ENCODE measurements at regions not wholly inside any gene's neighbourhood (a gene's known extent, or its start where the extent isn't known, plus 50 kb on each side); places are given as distances from the start of the nearest gene placed in this dataset.

- DNase-seq = no peak
Measured at GRCh38 chr2:172370821-172371455, 56.4 kb upstream of the ITGA6 start.

- no peak for DNase-seq
Measured at GRCh38 chr2:172372436-172372835, 55.0 kb upstream of the ITGA6 start.

GRCh38 chr2:172373076-172373475 lies 54.3 kb upstream of the ITGA6 start:
- no peak for DNase-seq

- DNase-seq = no peak
Measured at GRCh38 chr2:172373766-172374165, 53.6 kb upstream of the ITGA6 start.

- DNase-seq = no peak
Measured at GRCh38 chr2:172374318-172375240, 52.8 kb upstream of the ITGA6 start.

GRCh38 chr2:172375251-172375650 lies 52.1 kb upstream of the ITGA6 start:
- no peak for DNase-seq

GRCh38 chr2:172376016-172376415 lies 51.4 kb upstream of the ITGA6 start:
- no peak for DNase-seq

- no peak for DNase-seq
Measured at GRCh38 chr2:172376505-172377125, 50.8 kb upstream of the ITGA6 start.

- DNase-seq = no peak
Measured at GRCh38 chr2:172377408-172377807, 50.0 kb upstream of the ITGA6 start.

Data from CD4-positive, alpha-beta T cell treated with Interleukin-4 for 1 hour (primary cell).